IPS DF 6.9 (cell line): ENCODE measurements at regions not wholly inside any gene's neighbourhood (a gene's known extent, or its start where the extent isn't known, plus 50 kb on each side); places are given as distances from the start of the nearest gene placed in this dataset.

Experiments used
- DNase-seq: peaks from one replicate; pipeline ENCODE4 v3.0.0-alpha.2; 2013; ENCODE audit warnings: low read depth, low spot score
- H3K27ac ChIP-seq: one replicate; pipeline ENCODE4 v1.5.1; 2013; ENCODE audit warnings: low read length, control low read depth
- H3K27me3 ChIP-seq: 2 replicates; pipeline ENCODE4 v1.6.1; 2013; ENCODE audit warnings: mild to moderate bottlenecking, low read length; ENCODE audit not compliant: control insufficient read depth, insufficient read depth
- H3K36me3 ChIP-seq: 2 replicates; pipeline ENCODE4 v1.6.1; 2013; ENCODE audit warnings: low read length; ENCODE audit not compliant: control insufficient read depth, insufficient read depth
- H3K4me1 ChIP-seq: 2 replicates; pipeline ENCODE4 v1.6.1; 2013; ENCODE audit warnings: low read length; ENCODE audit not compliant: control insufficient read depth, insufficient read depth
- H3K4me3 ChIP-seq: 2 replicates; pipeline ENCODE4 v1.5.1; 2013; ENCODE audit warnings: mild to moderate bottlenecking, low read length
- H3K9me3 ChIP-seq: 2 replicates; pipeline ENCODE4 v1.6.1; 2013; ENCODE audit warnings: low read length, inconsistent platforms; ENCODE audit not compliant: control insufficient read depth, insufficient read depth
- WGBS: extraction: QIAGEN DNeasy Blood & Tissue Kit; methylation state at CpG from one replicate; pipeline ENCODE4 v1.1.7; 2013; ENCODE audit warnings: mixed read lengths, missing lambda C conversion rate; ENCODE audit not compliant: insufficient read length, insufficient coverage; 5-methylcytosine and 5-hydroxymethylcytosine counted together

DNA sequence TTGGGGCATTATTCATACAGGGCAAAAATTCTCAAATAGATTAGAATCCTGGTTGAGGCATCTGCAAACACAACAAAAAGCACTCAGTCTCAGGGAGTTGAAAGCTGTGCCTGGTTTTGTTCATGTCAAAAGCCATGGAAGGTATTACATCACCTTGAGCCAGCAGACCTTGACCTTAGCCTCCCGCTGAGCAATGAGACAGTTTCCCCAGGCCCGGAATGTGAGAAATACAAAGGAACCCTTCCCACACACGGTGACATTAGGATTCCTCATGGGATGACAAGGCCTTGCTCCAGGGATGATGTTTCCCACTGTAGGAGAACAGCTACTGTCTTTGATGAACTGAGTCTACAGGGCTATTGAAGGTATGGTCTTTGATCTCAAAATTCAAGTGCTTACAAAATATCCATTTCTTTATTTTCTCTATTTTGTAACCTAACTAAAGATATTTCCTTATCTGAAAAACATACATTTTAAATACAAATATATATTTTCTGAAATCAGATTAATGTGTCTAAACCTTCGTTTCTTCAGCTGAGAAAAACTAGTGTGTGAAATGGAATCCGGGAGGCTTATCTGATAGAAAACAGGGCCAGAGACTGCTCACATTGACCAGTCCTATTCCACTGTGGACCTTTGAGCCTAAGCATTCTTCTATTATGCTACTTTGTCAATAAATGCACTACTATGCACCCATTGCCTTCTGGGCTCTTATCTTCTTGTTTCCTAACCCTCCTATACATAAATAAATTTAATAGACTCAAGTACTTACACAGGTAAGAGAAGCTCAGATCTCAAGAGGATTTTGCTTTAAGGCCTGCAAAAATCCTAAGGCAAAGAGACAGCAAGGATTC lies 298.2 kb downstream of the KBTBD8 start:
- Histone ChIP-seq H3K27me3 (no peaks in the 10 kb centered on the region), H3K36me3 (no peaks in the 10 kb centered on the region), H3K4me1 (no peaks in the 10 kb centered on the region), H3K9me3 (no peaks in the 10 kb centered on the region), H3K4me3 (no peak overlapping the region), H3K27ac (no peak overlapping the region)
- no CpG with 5 or more reads among the region's 5 CpGs for WGBS
- no peak for DNase-seq

DNA sequence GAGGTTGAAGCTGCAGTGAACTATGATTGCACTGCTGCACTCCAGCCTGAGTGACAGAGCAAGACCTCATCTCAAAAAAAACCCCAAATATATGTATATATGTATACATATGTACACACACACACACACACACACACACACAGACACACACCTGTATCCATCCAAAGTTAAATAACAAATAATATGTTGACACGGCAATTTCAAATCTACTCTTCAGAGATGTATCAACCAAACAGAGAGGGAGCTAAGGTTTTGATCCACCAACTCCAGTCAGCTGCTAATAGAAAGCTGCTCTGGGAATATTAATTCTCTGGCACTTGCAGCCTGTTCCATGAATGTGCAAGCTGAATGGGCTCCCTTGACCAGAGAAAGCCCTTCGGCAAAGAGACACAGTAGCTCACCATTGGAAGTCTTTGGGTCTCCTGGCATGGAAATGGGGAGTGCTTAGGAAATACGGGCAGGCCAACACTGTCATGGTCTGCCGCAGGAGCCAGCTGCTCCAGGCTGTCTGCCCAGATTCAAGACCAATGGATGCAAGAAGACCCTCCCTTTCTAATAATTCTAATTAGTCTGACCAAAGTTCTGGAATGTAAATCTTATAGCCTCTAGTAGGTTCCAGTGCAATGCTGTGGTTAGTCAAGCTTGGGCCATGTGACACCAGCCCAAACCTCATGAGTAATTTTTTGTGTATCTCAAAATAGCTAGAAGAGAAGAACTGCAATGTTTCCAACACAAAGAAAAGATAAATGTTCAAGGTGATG lies 299.8 kb downstream of the KBTBD8 start:
- Histone ChIP-seq H3K4me1 (no peaks in the 10 kb centered on the region), H3K9me3 (no peaks in the 10 kb centered on the region), H3K4me3 (no peak overlapping the region), H3K27me3 (no peaks in the 10 kb centered on the region), H3K36me3 (no peaks in the 10 kb centered on the region), H3K27ac (no peak overlapping the region)
- DNase-seq, result no peak
- no CpG with 5 or more reads among the region's 4 CpGs for WGBS

DNA sequence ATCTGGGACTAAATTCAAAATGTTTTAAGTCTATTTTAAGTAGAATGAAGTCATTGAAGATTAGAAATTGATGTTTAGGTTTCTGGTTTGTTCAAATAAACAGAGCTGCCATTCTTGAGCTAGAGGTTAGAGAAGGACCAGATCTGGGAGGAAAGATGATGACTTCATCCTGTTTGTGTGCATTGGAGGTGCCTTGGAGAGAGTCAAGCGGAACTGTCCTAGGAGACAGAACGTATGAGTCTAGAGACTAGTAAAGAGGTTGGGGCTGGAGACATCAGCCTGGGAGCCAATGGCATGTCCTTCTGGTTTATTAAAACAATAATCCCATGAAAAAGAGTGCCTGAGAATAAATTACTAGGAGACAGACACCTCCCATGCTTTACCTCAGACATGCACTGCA lies 303.4 kb downstream of the KBTBD8 start:
- Histone ChIP-seq H3K4me3 (no peak overlapping the region), H3K36me3 (no peaks in the 10 kb centered on the region), H3K27me3 (no peaks in the 10 kb centered on the region), H3K4me1 (no peaks in the 10 kb centered on the region), H3K27ac (no peak overlapping the region), H3K9me3 (no peaks in the 10 kb centered on the region)
- DNase-seq, result no peak
- no CpG with 5 or more reads among the region's 2 CpGs for WGBS

DNA sequence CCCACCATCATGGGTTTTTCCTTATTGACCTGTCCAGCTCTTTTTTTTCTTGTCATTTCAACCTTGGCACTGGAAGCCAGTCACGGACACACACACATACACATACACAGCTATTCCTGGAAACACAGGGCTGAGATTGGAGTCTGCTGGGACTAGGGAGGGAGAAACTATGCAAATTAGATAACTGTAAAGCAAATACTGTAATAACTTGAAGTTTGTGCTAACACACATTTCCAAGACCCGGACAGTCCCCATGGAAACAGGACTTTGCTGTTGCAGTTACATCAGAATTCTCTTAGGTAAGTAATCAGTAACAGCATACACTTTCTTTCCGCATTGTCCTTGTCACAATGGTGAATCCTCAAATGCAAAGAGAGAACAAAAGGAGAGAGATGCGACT lies 304.4 kb downstream of the KBTBD8 start:
- H3K4me3 ChIP-seq, result no peak overlapping the region
- no peak for DNase-seq
- H3K9me3 ChIP-seq, result no peaks in the 10 kb centered on the region
- H3K4me1 ChIP-seq, result no peaks in the 10 kb centered on the region
- no peaks in the 10 kb centered on the region for H3K36me3 ChIP-seq
- no CpG with 5 or more reads among the region's 4 CpGs for WGBS
- no peak overlapping the region for H3K27ac ChIP-seq
- H3K27me3 ChIP-seq, result no peaks in the 10 kb centered on the region

DNA sequence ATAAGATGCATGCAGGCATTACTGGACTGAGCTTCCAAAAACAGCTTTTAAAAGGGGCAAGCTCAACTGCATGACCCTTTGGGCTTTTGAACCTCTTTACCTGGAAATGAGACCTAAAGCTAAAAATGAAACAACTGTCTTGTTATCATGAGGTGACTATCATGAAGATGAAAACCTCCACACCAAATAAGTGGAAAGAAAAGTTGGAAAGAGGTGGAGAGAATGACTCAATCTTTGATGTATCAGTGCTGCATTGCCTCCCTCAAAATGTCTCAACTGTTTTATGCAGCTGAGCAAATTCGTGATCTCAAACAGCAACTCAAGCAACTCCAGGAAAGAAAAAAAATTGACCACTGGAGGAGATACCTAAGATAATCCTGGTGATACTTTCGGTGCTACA lies 307.1 kb downstream of the KBTBD8 start:
- WGBS, result no CpG with 5 or more reads among the region's 2 CpGs
- Histone ChIP-seq H3K4me1 (no peaks in the 10 kb centered on the region), H3K4me3 (no peak overlapping the region), H3K27ac (no peak overlapping the region), H3K27me3 (no peaks in the 10 kb centered on the region), H3K9me3 (no peaks in the 10 kb centered on the region), H3K36me3 (no peaks in the 10 kb centered on the region)
- no peak for DNase-seq

DNA sequence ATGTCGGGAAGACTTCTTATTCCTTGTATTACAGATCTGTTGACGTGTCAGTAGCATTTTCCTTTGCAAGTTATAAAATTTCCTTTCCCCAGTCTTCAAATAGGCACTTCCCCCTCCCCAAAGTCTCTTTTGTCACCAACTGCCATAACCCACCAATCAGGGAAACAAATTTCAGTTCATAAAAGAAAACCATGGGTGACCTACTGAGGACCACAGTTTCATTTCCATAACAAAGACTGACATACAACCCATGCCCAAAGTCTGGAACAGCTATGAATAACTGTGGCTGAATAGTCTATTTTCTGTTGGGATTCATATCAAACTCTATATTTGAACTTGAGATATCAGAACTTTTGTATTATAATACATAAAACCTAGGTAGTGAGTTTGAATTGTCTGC lies 307.8 kb downstream of the KBTBD8 start:
- Histone ChIP-seq H3K4me3 (no peak overlapping the region), H3K9me3 (no peaks in the 10 kb centered on the region), H3K27me3 (no peaks in the 10 kb centered on the region), H3K36me3 (no peaks in the 10 kb centered on the region), H3K27ac (no peak overlapping the region), H3K4me1 (no peaks in the 10 kb centered on the region)
- no peak for DNase-seq
- WGBS, result no CpG with 5 or more reads among the region's 2 CpGs

DNA sequence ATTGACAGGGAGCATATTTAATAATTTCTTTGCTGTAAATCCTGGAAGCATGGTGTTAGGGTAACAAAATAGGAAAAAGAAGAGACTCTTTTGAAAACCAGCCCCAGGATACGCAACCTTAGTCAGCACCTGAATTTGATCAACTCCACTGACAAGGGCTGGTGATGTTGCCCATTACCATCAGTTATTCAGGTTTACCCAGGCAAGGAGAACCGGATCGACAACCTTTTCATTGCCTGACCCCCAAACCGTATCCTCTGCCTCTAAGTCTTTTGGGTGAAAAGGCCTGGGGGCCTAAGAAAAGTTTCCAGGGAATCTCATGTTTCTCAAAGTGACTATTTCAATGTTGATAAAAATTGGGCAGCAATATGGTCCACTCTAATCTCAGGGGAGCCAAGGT lies 313.3 kb downstream of the KBTBD8 start:
- Histone ChIP-seq H3K9me3 (no peaks in the 10 kb centered on the region), H3K27ac (no peak overlapping the region), H3K4me1 (no peaks in the 10 kb centered on the region), H3K27me3 (no peaks in the 10 kb centered on the region), H3K36me3 (no peaks in the 10 kb centered on the region), H3K4me3 (no peak overlapping the region)
- no peak for DNase-seq
- no CpG with 5 or more reads among the region's 4 CpGs for WGBS

DNA sequence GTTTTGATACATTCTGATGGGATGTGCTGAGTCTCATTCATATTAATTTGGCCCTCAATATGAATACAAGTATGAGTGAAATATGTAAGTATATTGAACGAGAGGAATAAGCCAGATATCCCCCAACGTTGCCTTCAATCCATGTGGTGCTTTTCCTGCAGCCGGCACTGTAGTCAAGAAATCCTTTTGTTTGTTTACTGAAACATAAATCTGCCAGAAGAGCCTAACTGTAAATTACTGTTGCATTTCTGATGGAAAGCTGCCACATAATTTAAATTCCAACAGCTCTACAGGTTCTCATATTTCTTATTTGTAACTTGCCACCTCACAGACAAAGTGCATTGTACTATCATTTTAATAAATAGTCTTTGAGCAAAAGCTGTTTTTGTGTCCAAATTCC lies 314.0 kb downstream of the KBTBD8 start:
- no peak overlapping the region for H3K27ac ChIP-seq
- no peaks in the 10 kb centered on the region for H3K36me3 ChIP-seq
- no peak for DNase-seq
- no CpG with 5 or more reads among the region's 3 CpGs for WGBS
- H3K4me1 ChIP-seq, result no peaks in the 10 kb centered on the region
- no peaks in the 10 kb centered on the region for H3K9me3 ChIP-seq
- H3K27me3 ChIP-seq, result no peaks in the 10 kb centered on the region; the same call in 1 of the 2 replicates
- H3K4me3 ChIP-seq, result no peak overlapping the region

DNA sequence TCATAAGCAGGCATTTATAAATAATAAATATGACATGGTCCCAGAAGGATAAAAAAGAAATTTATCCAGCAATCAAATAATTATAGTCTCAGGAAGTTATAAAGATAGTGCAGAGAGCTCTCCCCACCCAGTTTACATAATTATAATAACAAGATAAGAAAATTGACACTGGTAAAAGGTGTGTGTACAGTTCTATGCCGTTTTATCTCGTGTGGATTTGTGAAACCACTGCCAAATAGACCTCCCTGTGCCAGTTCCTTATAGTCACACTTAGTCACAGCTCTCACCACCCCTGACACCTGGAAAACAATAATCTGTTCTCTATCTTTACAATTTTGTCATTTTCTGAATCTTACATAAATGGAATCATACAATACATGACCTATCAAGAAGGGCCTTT lies 320.1 kb downstream of the KBTBD8 start:
- no peak overlapping the region for H3K4me3 ChIP-seq
- no peaks in the 10 kb centered on the region for H3K9me3 ChIP-seq
- WGBS, result no CpG with 5 or more reads among the region's 2 CpGs
- H3K4me1 ChIP-seq, result no peaks in the 10 kb centered on the region
- no peaks in the 10 kb centered on the region; the same call in 1 of the 2 replicates for H3K27me3 ChIP-seq
- no peak for DNase-seq
- H3K36me3 ChIP-seq, result no peaks in the 10 kb centered on the region
- H3K27ac ChIP-seq, result no peak overlapping the region

DNA sequence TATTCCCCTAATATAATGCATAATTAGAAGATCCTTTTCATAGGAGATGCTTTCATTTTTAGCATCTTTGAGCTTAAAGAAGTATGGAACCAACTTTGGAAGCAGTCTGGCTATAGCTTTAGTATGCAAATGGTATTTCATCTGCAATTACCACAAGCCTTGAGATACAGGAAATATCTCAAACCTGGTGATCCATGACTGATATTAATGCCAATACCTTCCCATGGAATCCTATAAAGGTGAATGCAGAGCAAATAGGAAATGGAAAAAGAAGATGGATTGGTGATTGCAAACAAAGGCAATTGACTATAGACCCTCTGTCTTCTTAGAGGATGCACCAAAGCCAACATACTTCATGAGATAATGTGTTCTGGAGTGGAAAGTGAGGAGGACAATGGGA lies 326.4 kb downstream of the KBTBD8 start:
- Histone ChIP-seq H3K27ac (no peak overlapping the region), H3K9me3 (no peaks in the 10 kb centered on the region), H3K27me3 (no peaks in the 10 kb centered on the region), H3K4me1 (no peaks in the 10 kb centered on the region), H3K36me3 (no peaks in the 10 kb centered on the region), H3K4me3 (no peak overlapping the region)
- DNase-seq, result no peak
